Naive thymus-derived CD4-positive, alpha-beta T cell (primary cell): ENCODE measurements at regions not wholly inside any gene's neighbourhood (a gene's known extent, or its start where the extent isn't known, plus 50 kb on each side); places are given as distances from the start of the nearest gene placed in this dataset.
"Not testable (repeated sequence)": the region's sequence is repeated elsewhere in the genome, so short reads cannot be mapped to it uniquely, and the experiment has no call there.

ENCODE experiments used
- ATAC-seq: fragments of 150-1000 bp; cut with Tn5 transposase; 2 replicates; pipeline ENCODE4 v1.10.0; 2021; ENCODE audit warnings: mild to moderate bottlenecking, moderate library complexity
- CTCF ChIA-PET: fragments of 350-600 bp; sonication (Branson Sonifier 250); formaldehyde crosslinking; loops from one replicate; lab custom pipeline; 2021; ENCODE audit warnings: antibody characterized with exemption; lab: Charles Lee
- POLR2A ChIA-PET: fragments of 350-600 bp; sonication (Branson Sonifier 250); formaldehyde crosslinking; loops from one replicate; lab custom pipeline; 2021; ENCODE audit warnings: antibody characterized with exemption, inconsistent platforms; lab: Charles Lee
- DNase-seq, 9 donors: peaks; one replicate each; pipeline versions ENCODE4 v3.0.0 to v3.0.0-alpha.2; 2020 to 2022; ENCODE audit warnings: mixed read lengths in 1 of 9
- H3K27ac ChIP-seq: one replicate; pipeline ENCODE4 v1.7.0; 2013; ENCODE audit warnings: mild to moderate bottlenecking, low read depth, low read length, moderate library complexity
- H3K27me3 ChIP-seq, 2 donors: one replicate each; pipeline ENCODE4 v1.7.0; 2013; ENCODE audit warnings: low read length in 2 of 2, mild to moderate bottlenecking in 2 of 2, moderate library complexity in 2 of 2; ENCODE audit not compliant: control insufficient read depth in 2 of 2, insufficient read depth in 2 of 2
- H3K36me3 ChIP-seq, 3 experiments: 1 replicate in 2 of 3; 2 replicates in 1 of 3; pipeline ENCODE4 v1.7.0; 2013; ENCODE audit warnings: low read length in 3 of 3, mild to moderate bottlenecking in 3 of 3, moderate library complexity in 1 of 3; ENCODE audit not compliant: insufficient read depth in 3 of 3, control insufficient read depth in 2 of 3
- H3K4me1 ChIP-seq, 2 donors: one replicate each; pipeline ENCODE4 v1.7.0; 2013; ENCODE audit warnings: low read length in 2 of 2, mild to moderate bottlenecking in 2 of 2, moderate library complexity in 1 of 2; ENCODE audit not compliant: control insufficient read depth in 2 of 2, insufficient read depth in 2 of 2
- H3K4me3 ChIP-seq: 2 replicates; pipeline ENCODE4 v1.7.0; 2013; ENCODE audit warnings: mild to moderate bottlenecking, low read length
- H3K9me3 ChIP-seq, 3 experiments: 1 replicate in 2 of 3; 2 replicates in 1 of 3; pipeline ENCODE4 v1.7.0; 2013; ENCODE audit warnings: low read length in 3 of 3; ENCODE audit not compliant: control insufficient read depth in 2 of 3
- H3K27ac Mint-ChIP-seq, 9 donors: one replicate each; pipeline ENCODE4 v1.8.0; 2020 to 2022; ENCODE audit warnings: mixed read lengths in 9 of 9, mild to moderate bottlenecking in 8 of 9, moderate library complexity in 5 of 9, inconsistent platforms in 2 of 9
- H3K27me3 Mint-ChIP-seq, 5 donors: one replicate each; pipeline ENCODE4 v1.8.0; 2021 to 2022; ENCODE audit warnings: mixed read lengths in 5 of 5, mild to moderate bottlenecking in 1 of 5
- H3K36me3 Mint-ChIP-seq, 5 donors: one replicate each; pipeline ENCODE4 v1.8.0; 2020 to 2022; ENCODE audit warnings: mixed read lengths in 5 of 5, mild to moderate bottlenecking in 3 of 5, inconsistent platforms in 1 of 5
- H3K4me1 Mint-ChIP-seq, 7 donors: one replicate each; pipeline ENCODE4 v1.8.0; 2020 to 2022; ENCODE audit warnings: mixed read lengths in 7 of 7, mild to moderate bottlenecking in 3 of 7, inconsistent platforms in 1 of 7
- H3K4me3 Mint-ChIP-seq, 10 donors: one replicate each; pipeline ENCODE4 v1.8.0; 2020 to 2022; ENCODE audit warnings: mild to moderate bottlenecking in 10 of 10, mixed read lengths in 10 of 10, moderate library complexity in 6 of 10, inconsistent platforms in 2 of 10
- H3K9me3 Mint-ChIP-seq, 11 donors: one replicate each; pipeline ENCODE4 v1.8.0; 2020 to 2022; ENCODE audit warnings: mixed read lengths in 11 of 11, mild to moderate bottlenecking in 4 of 11, inconsistent platforms in 1 of 11, moderate library complexity in 1 of 11
- intact Hi-C, 2 donors: fragments of 100-400 bp; cut with micrococcal nuclease; formaldehyde crosslinking; loops; one replicate each; pipeline ENCODE4 v1.15.1; 2023

DNA sequence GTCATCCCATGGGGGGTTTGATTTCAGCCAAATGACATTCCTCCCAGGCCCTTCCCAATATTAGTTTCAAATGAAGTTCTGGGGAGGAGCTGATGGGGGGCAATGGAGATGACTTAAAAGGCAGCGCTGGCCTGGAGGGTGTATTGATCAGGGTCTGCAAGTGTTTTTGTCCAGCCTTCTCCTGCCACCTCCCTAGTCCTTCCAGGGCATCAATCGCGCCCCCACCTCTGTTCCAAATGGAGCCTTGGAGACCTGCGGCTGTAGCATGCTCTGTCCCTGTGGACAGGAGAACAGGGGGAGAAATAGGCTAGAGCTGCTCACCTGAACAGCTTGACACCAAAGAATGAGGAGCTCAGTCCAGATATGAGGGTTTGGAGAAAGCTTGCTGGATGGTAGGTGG, 386.8 kb upstream of the PODXL start:
- ChIA-PET POLR2A (no interaction called here), CTCF (no interaction called here)
- Histone ChIP-seq H3K4me1 (no peaks in the 10 kb centered on the region), H3K4me3 (no peak overlapping the region), H3K9me3 (no peaks in the 10 kb centered on the region), H3K27me3 (no peaks in the 10 kb centered on the region), H3K36me3 (no peaks in the 10 kb centered on the region), H3K27ac (no peak overlapping the region)
- Mint-ChIP-seq H3K4me1 (peaks cover 0 to 4% (median 0%) of the 10 kb centered on the region in 7 donors), H3K4me3 (no peak overlapping the region), H3K36me3 (no peaks in the 10 kb centered on the region), H3K9me3 (peaks cover 0 to 7% (median 3%) of the 10 kb centered on the region in 11 donors), H3K27ac (no peak overlapping the region), H3K27me3 (peaks cover 11 to 56% (median 47%) of the 10 kb centered on the region in 5 donors)
- intact Hi-C loops = loop anchor here in 1 of 2 donors (10.0 kb wide), 1 partner anchor 102 kb away; no protein-coding TSS in a partner anchor
- ATAC-seq (no peak), DNase-seq (no peak)

DNA sequence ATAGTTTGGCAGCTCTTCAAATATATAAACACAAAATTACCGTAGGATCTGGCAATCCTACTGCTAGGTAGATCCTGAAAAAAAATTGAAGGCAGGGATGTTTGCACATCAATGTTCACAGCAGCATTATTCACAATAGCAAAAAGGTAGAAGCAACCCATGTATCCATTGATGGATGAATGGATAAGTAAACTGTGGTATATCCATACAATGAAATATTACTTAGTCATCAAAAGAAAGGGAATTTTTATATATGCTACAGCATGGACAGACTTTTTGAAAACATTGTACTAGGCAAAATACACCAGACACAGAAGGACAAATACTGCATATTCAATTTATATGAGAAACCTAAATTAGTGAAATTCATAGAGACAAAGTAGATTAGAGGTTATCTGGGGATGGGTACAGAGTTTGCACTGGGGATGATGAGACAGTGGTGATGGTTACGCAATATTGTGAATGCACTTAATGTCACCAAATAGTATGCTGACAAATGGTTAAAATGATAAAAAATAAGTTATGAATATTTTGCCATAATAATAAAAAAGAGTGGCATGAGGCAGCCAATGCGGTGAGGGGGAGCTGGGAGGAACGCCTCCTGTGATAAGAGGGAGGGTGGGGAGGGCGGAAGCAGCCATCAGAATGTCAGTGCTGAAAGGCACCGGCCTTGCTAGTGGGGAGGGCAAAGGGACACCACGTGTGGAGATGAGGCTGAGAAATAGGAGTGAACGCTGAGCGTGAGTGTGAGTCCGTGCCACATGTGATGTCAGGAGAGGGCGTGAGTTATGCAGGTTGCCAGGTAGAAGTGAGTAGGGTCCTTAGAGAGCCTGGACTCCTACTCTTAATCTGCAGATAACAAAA, 386.1 kb upstream of the PODXL start:
- no peak overlapping the region for H3K4me3 ChIP-seq
- H3K27me3 Mint-ChIP-seq = peaks cover 11 to 56% (median 46%) of the 10 kb centered on the region in 5 donors
- no peaks in the 10 kb centered on the region for H3K27me3 ChIP-seq
- H3K4me3 Mint-ChIP-seq = no peak overlapping the region
- POLR2A ChIA-PET = no interaction called here
- peaks cover 0 to 4% (median 0%) of the 10 kb centered on the region in 7 donors for H3K4me1 Mint-ChIP-seq
- no peak for DNase-seq
- H3K27ac Mint-ChIP-seq = no peak overlapping the region
- no peaks in the 10 kb centered on the region for H3K9me3 ChIP-seq
- H3K36me3 ChIP-seq = no peaks in the 10 kb centered on the region
- H3K4me1 ChIP-seq = no peaks in the 10 kb centered on the region
- intact Hi-C loops = loop anchor here in 1 of 2 donors (10.0 kb wide), 1 partner anchor 102 kb away; no protein-coding TSS in a partner anchor
- H3K36me3 Mint-ChIP-seq = no peaks in the 10 kb centered on the region
- no peak overlapping the region for H3K27ac ChIP-seq
- H3K9me3 Mint-ChIP-seq = peaks cover 0 to 7% (median 3%) of the 10 kb centered on the region in 11 donors
- ATAC-seq = no peak
- CTCF ChIA-PET = no interaction called here

DNA sequence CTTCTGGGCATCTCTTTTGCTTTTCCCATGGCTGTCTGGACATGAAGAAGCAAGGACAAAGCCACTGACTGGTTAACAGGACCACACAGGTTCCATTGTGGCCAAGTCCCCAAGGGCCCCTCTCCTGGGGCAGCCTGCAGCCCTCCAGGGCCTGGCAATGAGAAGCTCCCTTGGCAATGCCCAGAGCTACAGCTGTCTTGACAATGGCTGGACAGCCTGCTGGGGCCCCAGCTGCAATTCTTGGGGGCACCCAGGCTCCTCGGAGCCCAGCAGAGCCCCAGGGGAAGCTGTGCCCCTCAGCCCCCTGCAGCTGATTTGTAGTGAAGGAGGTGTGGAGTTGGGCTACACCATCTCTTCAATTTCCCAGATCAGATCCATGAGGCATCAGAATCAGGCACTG, 384.9 kb upstream of the PODXL start:
- DNase-seq = no peak
- H3K9me3 ChIP-seq = no peaks in the 10 kb centered on the region
- ChIA-PET POLR2A (no interaction called here), CTCF (no interaction called here)
- H3K4me3 Mint-ChIP-seq = no peak overlapping the region
- H3K27ac ChIP-seq = no peak overlapping the region
- peaks cover 8 to 51% (median 43%) of the 10 kb centered on the region in 5 donors for H3K27me3 Mint-ChIP-seq
- intact Hi-C loops = loop anchor here in 1 of 2 donors (10.0 kb wide), 1 partner anchor 104 kb away; no protein-coding TSS in a partner anchor
- H3K36me3 Mint-ChIP-seq = no peaks in the 10 kb centered on the region
- ATAC-seq = no peak
- peaks cover 0 to 9% (median 3%) of the 10 kb centered on the region in 11 donors for H3K9me3 Mint-ChIP-seq
- no peaks in the 10 kb centered on the region for H3K36me3 ChIP-seq
- H3K4me3 ChIP-seq = no peak overlapping the region
- no peaks in the 10 kb centered on the region for H3K4me1 ChIP-seq
- peaks cover 0 to 4% (median 0%) of the 10 kb centered on the region in 7 donors for H3K4me1 Mint-ChIP-seq
- H3K27ac Mint-ChIP-seq = no peak overlapping the region
- no peaks in the 10 kb centered on the region for H3K27me3 ChIP-seq

DNA sequence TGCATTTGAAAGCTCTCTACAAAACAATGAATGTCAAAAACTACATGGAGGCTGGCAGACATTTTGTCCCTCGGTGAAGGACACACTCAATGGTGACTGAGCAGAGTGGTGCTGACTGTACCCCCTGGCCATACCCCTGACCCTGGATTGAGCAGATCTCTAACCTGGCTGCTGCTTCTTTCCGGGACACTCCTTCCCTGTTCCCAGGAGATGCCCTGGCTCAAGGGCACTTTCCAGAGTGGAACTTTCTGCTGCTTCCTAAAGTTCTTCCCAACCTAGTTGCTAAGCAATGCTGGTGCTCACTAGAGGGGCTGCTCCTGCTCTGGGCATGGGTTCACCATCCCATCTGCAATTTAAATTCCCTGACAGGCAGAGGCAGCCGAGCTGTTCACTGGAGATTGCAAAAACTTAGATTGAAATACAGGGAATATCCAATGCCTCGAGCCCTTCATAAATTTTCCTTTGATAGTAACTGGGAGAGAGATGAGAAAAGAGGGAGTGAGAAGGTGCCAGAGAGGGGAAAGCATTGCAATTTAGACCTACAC, 384.3 kb upstream of the PODXL start:
- H3K4me1 Mint-ChIP-seq = peaks cover 0 to 4% (median 0%) of the 10 kb centered on the region in 7 donors
- Histone ChIP-seq H3K4me1 (no peaks in the 10 kb centered on the region), H3K36me3 (no peaks in the 10 kb centered on the region), H3K27ac (no peak overlapping the region), H3K27me3 (no peaks in the 10 kb centered on the region), H3K4me3 (no peak overlapping the region), H3K9me3 (no peaks in the 10 kb centered on the region)
- ATAC-seq = no peak
- peaks cover 0 to 10% (median 3%) of the 10 kb centered on the region in 11 donors for H3K9me3 Mint-ChIP-seq
- ChIA-PET CTCF (no interaction called here), POLR2A (no interaction called here)
- no peak for DNase-seq
- H3K27me3 Mint-ChIP-seq = peaks cover 5 to 46% (median 40%) of the 10 kb centered on the region in 5 donors
- H3K36me3 Mint-ChIP-seq = no peaks in the 10 kb centered on the region
- H3K4me3 Mint-ChIP-seq = no peak overlapping the region
- intact Hi-C loops = loop anchor here in 1 of 2 donors (10.0 kb wide), 1 partner anchor 104 kb away; no protein-coding TSS in a partner anchor
- H3K27ac Mint-ChIP-seq = no peak overlapping the region

DNA sequence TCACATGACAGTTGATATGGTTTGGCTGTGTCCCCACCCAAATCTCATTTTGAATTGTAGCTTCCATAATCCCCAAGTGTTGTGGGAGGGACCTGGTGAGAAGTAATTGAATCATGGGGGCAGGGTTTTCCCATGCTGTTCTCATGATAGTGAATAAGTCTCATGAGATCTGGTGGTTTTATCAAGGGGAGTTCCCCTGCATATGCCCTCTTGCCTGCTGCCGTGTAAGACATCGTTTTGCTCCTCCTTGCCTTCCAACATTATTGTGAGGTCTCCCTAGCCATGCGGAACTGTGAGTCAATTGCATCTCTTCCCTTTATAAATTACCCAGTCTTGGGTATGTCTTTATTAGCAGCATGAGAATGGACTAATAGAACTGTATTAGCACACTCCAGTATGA, 382.4 kb upstream of the PODXL start:
- H3K4me3 ChIP-seq, CTCF ChIA-PET, H3K27ac ChIP-seq, H3K27ac Mint-ChIP-seq, H3K36me3 ChIP-seq, H3K9me3 Mint-ChIP-seq, H3K4me3 Mint-ChIP-seq, H3K27me3 ChIP-seq, H3K9me3 ChIP-seq, H3K4me1 ChIP-seq, H3K36me3 Mint-ChIP-seq, H3K4me1 Mint-ChIP-seq, ATAC-seq, intact Hi-C loops, POLR2A ChIA-PET, DNase-seq: not testable (repeated sequence)
- H3K27me3 Mint-ChIP-seq = peaks cover 0 to 35% (median 27%) of the 10 kb centered on the region in 5 donors

DNA sequence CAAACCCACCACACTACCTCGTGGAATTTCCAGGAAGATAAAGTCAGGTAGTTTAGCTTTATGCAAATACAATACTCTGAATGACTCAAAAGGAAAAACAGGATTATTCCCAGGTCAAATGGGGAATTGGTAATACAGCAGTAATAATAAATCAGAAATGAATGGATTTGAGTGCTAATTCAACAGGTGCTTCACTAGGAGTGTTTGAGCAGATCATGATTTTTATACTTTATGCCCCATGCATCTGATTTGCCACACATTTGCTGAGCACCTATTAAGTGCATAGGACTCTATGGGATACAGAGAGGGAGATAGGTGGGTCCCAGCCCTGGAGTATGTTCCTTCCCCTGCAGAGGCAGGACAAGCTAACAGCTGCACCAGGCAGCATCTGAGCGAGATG, 381.4 kb upstream of the PODXL start:
- POLR2A ChIA-PET = no interaction called here
- Mint-ChIP-seq H3K36me3 (no peaks in the 10 kb centered on the region), H3K27me3 (peaks cover 0 to 37% (median 21%) of the 10 kb centered on the region in 5 donors), H3K9me3 (peaks cover 0 to 9% (median 3%) of the 10 kb centered on the region in 11 donors), H3K4me1 (no peaks in the 10 kb centered on the region), H3K27ac (no peak overlapping the region), H3K4me3 (no peak overlapping the region)
- Histone ChIP-seq H3K36me3 (no peaks in the 10 kb centered on the region), H3K9me3 (no peaks in the 10 kb centered on the region), H3K4me1 (no peaks in the 10 kb centered on the region), H3K27ac (no peak overlapping the region), H3K4me3 (no peak overlapping the region), H3K27me3 (no peaks in the 10 kb centered on the region)
- CTCF ChIA-PET = no interaction called here
- intact Hi-C loops = no loop called here
- ATAC-seq (no peak), DNase-seq (no peak)
